WTC11 (cell line): ENCODE measurements at regions not wholly inside any gene's neighbourhood (a gene's known extent, or its start where the extent isn't known, plus 50 kb on each side); places are given as distances from the start of the nearest gene placed in this dataset.

Experiments used
- ESRRA ChIP-seq: sonication (generic); formaldehyde crosslinking; IDR thresholded peaks from 2 replicates; pipeline ENCODE4 v1.8.1; 2022; ENCODE audit warnings: mild to moderate bottlenecking, missing genetic modification reagents, borderline replicate concordance
- GABPB1 ChIP-seq: sonication (generic); formaldehyde crosslinking; IDR thresholded peaks from 2 replicates; pipeline ENCODE4 v1.8.1; 2023; ENCODE audit warnings: mild to moderate bottlenecking, missing genetic modification reagents
- JAZF1 ChIP-seq: fragments of 250-450 bp; sonication (Bioruptor Pico); IDR thresholded peaks from 2 replicates; pipeline ENCODE4 v1.9.0; 2021; ENCODE audit warnings: moderate library complexity, mild to moderate bottlenecking, inconsistent platforms
- JUN ChIP-seq: sonication (generic); formaldehyde crosslinking; IDR thresholded peaks from 2 replicates; pipeline ENCODE4 v1.8.0; 2023; ENCODE audit warnings: mild to moderate bottlenecking, missing genetic modification reagents
- KAT7 ChIP-seq: sonication (generic); formaldehyde crosslinking; IDR thresholded peaks from 2 replicates; pipeline ENCODE4 v1.8.1; 2023; ENCODE audit warnings: missing genetic modification reagents, mild to moderate bottlenecking, borderline replicate concordance
- MXD4 ChIP-seq: fragments of 250-450 bp; sonication (Bioruptor Pico); IDR thresholded peaks from 2 replicates; pipeline ENCODE4 v1.8.0; 2021; ENCODE audit warnings: mild to moderate bottlenecking, moderate library complexity, borderline replicate concordance
- TCF7 ChIP-seq: sonication (generic); formaldehyde crosslinking; IDR thresholded peaks from 2 replicates; pipeline ENCODE4 v1.8.0; 2022; ENCODE audit warnings: mild to moderate bottlenecking, low read depth, missing genetic modification reagents, moderate library complexity
- ZNF138 ChIP-seq: sonication (generic); formaldehyde crosslinking; conservative IDR thresholded peaks from 2 replicates; pipeline ENCODE4 v1.8.1; 2022; ENCODE audit warnings: mild to moderate bottlenecking, moderate library complexity, missing genetic modification reagents
- TF ChIP-seq, protein P1 (sequence below): sonication (generic); formaldehyde crosslinking; IDR thresholded peaks from 2 replicates; pipeline ENCODE4 v1.8.1; 2022; ENCODE audit warnings: low read depth, mild to moderate bottlenecking, moderate library complexity, missing genetic modification reagents, borderline replicate concordance
- TF ChIP-seq, protein P2 (sequence below): fragments of 200-600 bp; IDR thresholded peaks from 2 replicates; pipeline ENCODE4 v1.8.0; 2022; ENCODE audit warnings: antibody characterized with exemption
- TF ChIP-seq, protein P3 (sequence below): sonication (generic); formaldehyde crosslinking; IDR thresholded peaks from 2 replicates; pipeline ENCODE4 v1.8.0; 2023; ENCODE audit warnings: missing genetic modification reagents
- TF ChIP-seq, protein P4 (sequence below): sonication (generic); formaldehyde crosslinking; conservative IDR thresholded peaks from 2 replicates; pipeline ENCODE4 v1.8.1; 2022; ENCODE audit warnings: mild to moderate bottlenecking, missing genetic modification reagents
- TF ChIP-seq, protein P5 (sequence below): fragments of 250-450 bp; sonication (Bioruptor Pico); IDR thresholded peaks from 2 replicates; pipeline ENCODE4 v1.8.0; 2021; ENCODE audit warnings: mild to moderate bottlenecking
- TF ChIP-seq, protein P6 (sequence below): sonication (generic); formaldehyde crosslinking; IDR thresholded peaks from 2 replicates; pipeline ENCODE4 v1.8.1; 2022; ENCODE audit warnings: mild to moderate bottlenecking, moderate library complexity, missing genetic modification reagents

DNA sequence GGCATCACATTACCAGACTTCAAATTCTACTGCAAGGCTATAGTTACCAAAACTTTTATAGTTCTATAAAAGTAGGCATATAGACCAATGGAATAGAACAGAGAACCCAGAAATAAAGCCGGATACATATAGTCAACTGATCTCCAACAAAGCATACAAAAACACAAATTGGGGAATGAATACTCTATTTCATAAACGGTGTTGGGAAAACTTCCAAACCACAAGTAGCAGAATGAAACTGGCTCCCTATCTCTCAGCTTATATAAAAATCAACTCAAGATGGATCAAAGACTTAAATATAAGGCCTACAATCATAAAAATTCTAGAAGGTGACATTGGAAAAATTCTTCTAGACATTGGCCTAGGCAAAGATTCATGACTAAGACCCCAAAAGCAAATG lies 187.9 kb upstream of the PLXNC1 start:
- TF ChIP-seq, protein P1, sequence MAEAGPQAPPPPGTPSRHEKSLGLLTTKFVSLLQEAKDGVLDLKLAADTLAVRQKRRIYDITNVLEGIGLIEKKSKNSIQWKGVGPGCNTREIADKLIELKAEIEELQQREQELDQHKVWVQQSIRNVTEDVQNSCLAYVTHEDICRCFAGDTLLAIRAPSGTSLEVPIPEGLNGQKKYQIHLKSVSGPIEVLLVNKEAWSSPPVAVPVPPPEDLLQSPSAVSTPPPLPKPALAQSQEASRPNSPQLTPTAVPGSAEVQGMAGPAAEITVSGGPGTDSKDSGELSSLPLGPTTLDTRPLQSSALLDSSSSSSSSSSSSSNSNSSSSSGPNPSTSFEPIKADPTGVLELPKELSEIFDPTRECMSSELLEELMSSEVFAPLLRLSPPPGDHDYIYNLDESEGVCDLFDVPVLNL (CRISPR knock-in tag), result no peak
- no peak for TF ChIP-seq TCF7 (CRISPR knock-in tag)
- TF ChIP-seq, protein P2, sequence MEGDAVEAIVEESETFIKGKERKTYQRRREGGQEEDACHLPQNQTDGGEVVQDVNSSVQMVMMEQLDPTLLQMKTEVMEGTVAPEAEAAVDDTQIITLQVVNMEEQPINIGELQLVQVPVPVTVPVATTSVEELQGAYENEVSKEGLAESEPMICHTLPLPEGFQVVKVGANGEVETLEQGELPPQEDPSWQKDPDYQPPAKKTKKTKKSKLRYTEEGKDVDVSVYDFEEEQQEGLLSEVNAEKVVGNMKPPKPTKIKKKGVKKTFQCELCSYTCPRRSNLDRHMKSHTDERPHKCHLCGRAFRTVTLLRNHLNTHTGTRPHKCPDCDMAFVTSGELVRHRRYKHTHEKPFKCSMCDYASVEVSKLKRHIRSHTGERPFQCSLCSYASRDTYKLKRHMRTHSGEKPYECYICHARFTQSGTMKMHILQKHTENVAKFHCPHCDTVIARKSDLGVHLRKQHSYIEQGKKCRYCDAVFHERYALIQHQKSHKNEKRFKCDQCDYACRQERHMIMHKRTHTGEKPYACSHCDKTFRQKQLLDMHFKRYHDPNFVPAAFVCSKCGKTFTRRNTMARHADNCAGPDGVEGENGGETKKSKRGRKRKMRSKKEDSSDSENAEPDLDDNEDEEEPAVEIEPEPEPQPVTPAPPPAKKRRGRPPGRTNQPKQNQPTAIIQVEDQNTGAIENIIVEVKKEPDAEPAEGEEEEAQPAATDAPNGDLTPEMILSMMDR, result no peak
- TF ChIP-seq GABPB1 (CRISPR knock-in tag), result no peak
- TF ChIP-seq, protein P3, sequence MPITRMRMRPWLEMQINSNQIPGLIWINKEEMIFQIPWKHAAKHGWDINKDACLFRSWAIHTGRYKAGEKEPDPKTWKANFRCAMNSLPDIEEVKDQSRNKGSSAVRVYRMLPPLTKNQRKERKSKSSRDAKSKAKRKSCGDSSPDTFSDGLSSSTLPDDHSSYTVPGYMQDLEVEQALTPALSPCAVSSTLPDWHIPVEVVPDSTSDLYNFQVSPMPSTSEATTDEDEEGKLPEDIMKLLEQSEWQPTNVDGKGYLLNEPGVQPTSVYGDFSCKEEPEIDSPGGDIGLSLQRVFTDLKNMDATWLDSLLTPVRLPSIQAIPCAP (CRISPR knock-in tag), result no peak
- TF ChIP-seq ESRRA, result no peak
- TF ChIP-seq, protein P4, sequence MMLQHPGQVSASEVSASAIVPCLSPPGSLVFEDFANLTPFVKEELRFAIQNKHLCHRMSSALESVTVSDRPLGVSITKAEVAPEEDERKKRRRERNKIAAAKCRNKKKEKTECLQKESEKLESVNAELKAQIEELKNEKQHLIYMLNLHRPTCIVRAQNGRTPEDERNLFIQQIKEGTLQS (CRISPR knock-in tag), result no peak
- no peak for TF ChIP-seq JUN (CRISPR knock-in tag)
- no peak for TF ChIP-seq ZNF138 (CRISPR knock-in tag)
- TF ChIP-seq KAT7 (CRISPR knock-in tag), result no peak
- no peak for TF ChIP-seq MXD4 (CRISPR knock-in tag)
- no peak for TF ChIP-seq JAZF1 (CRISPR knock-in tag)
- TF ChIP-seq, protein P5, sequence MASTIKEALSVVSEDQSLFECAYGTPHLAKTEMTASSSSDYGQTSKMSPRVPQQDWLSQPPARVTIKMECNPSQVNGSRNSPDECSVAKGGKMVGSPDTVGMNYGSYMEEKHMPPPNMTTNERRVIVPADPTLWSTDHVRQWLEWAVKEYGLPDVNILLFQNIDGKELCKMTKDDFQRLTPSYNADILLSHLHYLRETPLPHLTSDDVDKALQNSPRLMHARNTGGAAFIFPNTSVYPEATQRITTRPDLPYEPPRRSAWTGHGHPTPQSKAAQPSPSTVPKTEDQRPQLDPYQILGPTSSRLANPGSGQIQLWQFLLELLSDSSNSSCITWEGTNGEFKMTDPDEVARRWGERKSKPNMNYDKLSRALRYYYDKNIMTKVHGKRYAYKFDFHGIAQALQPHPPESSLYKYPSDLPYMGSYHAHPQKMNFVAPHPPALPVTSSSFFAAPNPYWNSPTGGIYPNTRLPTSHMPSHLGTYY (CRISPR knock-in tag), result no peak
- TF ChIP-seq, protein P6, sequence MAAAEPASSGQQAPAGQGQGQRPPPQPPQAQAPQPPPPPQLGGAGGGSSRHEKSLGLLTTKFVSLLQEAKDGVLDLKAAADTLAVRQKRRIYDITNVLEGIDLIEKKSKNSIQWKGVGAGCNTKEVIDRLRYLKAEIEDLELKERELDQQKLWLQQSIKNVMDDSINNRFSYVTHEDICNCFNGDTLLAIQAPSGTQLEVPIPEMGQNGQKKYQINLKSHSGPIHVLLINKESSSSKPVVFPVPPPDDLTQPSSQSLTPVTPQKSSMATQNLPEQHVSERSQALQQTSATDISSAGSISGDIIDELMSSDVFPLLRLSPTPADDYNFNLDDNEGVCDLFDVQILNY, result no peak
